D721Med (cell line): ENCODE measurements at regions not wholly inside any gene's neighbourhood (a gene's known extent, or its start where the extent isn't known, plus 50 kb on each side); places are given as distances from the start of the nearest gene placed in this dataset.

Experiments used
- DNase-seq: peaks from one replicate; pipeline ENCODE4 v3.0.0; 2011; ENCODE audit warnings: low spot score; ENCODE audit not compliant: insufficient read length
- FAIRE-seq: peaks from 2 replicates; lab custom pipeline; 2011; peaks lifted over from hg19 to GRCh38; lab: Jason Lieb, UNC
- TF ChIP-seq, protein P1 (sequence below): IDR thresholded peaks from 2 replicates; pipeline ENCODE4 v1.5.1; 2012; ENCODE audit warnings: mild to moderate bottlenecking, control low read depth; ENCODE audit not compliant: insufficient read depth; ENCODE audit errors: missing control alignments

DNA sequence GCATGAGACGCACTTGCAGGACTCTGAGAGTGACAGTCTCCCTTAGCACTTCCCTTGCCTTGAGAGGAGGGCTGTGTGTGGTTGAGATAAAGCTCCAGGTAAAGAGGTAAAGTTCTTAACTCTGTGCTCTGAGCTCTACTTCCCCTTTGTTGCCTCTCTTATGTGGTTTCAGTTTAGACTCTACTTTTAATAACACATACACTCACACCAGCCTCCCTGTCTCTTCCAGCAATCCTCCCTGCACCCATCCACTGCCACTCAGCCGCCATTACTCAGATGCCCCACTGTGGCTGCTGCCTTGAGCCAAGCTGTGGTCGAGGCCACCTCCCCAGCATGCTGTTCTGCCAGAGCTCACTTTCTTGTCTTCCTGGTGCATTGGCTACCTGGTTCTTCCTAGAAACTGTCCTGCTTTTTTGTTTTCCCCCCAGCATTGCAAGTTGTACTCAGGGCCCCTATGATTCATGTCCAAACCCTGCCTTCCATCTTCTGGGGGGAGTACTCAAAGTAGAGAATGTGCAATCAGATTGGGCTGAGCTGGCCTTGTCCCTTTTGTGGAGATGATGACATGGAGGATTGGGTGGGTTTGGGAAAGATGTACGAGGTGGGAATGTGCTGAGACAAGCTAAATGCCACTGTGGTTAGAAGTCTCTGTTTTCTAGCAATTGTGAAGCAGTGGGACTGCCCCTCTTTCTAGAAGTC lies 115.5 kb upstream of the PARP11 start:
- DNase-seq (no peak), FAIRE-seq (no peak)
- TF ChIP-seq, protein P1, sequence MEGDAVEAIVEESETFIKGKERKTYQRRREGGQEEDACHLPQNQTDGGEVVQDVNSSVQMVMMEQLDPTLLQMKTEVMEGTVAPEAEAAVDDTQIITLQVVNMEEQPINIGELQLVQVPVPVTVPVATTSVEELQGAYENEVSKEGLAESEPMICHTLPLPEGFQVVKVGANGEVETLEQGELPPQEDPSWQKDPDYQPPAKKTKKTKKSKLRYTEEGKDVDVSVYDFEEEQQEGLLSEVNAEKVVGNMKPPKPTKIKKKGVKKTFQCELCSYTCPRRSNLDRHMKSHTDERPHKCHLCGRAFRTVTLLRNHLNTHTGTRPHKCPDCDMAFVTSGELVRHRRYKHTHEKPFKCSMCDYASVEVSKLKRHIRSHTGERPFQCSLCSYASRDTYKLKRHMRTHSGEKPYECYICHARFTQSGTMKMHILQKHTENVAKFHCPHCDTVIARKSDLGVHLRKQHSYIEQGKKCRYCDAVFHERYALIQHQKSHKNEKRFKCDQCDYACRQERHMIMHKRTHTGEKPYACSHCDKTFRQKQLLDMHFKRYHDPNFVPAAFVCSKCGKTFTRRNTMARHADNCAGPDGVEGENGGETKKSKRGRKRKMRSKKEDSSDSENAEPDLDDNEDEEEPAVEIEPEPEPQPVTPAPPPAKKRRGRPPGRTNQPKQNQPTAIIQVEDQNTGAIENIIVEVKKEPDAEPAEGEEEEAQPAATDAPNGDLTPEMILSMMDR = no peak

DNA sequence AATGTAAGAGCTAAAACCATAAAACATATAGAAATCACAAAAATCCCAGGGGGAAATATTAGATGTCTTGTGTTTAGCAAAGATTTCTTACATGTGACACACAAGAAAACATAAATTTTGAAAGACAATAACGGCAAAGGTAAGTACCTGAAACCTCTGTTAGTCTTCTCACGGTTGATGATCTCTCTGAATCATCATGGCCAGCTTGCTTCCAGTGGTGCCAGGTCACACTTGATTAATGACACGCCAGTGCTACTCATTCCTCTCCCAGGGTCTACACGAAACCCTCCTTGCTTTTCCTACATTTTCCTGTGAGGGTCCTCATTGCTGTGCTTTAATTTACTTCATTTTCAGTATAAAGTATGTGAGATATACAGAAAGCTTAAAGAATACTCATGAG lies 114.4 kb upstream of the PARP11 start:
- TF ChIP-seq, protein P1 = no peak
- FAIRE-seq = no peak
- no peak for DNase-seq

DNA sequence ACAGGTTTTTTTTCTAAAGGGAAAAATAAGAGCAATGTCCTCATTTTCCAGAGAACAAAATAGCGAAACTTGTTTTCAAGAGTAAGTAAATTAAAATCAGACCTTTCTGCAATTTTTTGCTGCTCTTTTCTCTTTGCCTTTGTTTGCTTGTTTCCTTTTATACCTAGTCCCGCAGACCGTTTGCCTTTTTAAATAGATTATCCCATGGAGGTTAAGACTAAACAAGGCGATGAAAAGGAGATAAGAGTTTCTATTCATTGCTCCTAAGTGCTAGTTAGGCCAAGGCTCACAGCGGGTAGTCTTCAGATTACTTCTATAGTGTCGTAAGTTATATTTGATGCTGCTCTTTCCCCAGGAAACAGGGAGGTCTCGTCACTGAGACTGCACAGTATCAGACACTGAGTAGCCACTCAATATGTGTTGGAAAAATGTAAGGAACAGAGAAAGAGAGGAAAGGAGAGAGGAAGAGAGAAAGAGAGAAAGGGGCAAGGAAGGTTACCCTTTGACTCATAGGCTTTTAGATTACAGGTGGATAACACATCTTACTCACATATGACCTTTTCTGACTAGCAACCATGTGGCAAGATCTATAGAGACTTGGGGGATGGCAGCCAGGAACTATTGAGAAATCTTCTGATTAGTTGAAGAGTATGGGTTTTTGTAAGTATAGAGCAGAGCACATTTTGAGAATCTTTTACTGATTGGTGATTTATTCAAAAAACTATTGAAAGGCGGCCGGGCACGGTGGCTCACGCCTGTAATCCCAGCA lies 107.5 kb upstream of the PARP11 start:
- no peak for DNase-seq
- FAIRE-seq = no peak
- TF ChIP-seq, protein P1 = no peak

- FAIRE-seq = no peak
- no peak for DNase-seq
- TF ChIP-seq, protein P1 = no peak
Measured at GRCh38 chr12:3977621-3978020, 104.4 kb upstream of the PARP11 start.

DNA sequence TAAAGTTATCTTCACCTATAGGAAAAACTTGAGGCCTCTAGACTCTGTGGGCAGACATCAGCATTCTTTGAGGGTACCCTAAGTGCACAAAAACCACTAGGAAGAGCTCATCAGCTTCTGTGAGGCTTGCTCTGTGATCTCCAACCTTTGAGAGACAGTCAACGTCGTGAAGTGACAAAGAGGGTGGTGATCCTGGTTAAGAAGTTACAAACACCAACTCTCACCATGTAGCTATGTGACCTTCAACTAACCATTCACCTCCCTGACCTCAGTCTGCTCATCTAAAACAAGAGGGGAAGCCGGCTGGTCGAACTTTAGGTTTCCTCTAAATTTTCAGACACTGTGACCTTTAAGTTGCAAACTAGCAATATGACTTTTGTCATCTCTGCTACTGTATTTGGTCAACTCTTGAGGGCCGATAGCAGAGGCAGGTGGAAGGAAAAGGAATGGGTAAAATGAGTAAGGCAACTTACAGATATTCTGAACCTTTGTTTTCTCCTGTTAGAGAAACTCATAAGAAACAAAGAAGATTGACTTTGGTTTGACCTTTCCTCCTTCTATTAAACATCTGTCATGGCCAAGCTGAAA lies 103.2 kb upstream of the PARP11 start:
- TF ChIP-seq, protein P1 = no peak
- FAIRE-seq = no peak
- DNase-seq = no peak

GRCh38 chr12:3975652-3976051 lies 102.5 kb upstream of the PARP11 start:
- TF ChIP-seq, protein P1 = no peak
- DNase-seq (no peak), FAIRE-seq (no peak)
